DND-41 (cell line): ENCODE measurements at regions not wholly inside any gene's neighbourhood (a gene's known extent, or its start where the extent isn't known, plus 50 kb on each side); places are given as distances from the start of the nearest gene placed in this dataset.

Source experiments
- ATAC-seq: fragments of 200-7000 bp; cut with Tn5 transposase; 3 replicates; pipeline ENCODE4 v1.9.1; 2021; ENCODE audit warnings: low read depth; ENCODE audit not compliant: insufficient read depth
- DNase-seq: peaks from one replicate; pipeline ENCODE4 v3.0.0-alpha.2; 2020
- H2AFZ ChIP-seq: 2 replicates; pipeline ENCODE4 v1.6.0; 2012; ENCODE audit warnings: low read depth, low read length
- H3K27ac ChIP-seq: 2 replicates; pipeline ENCODE4 v1.5.1; 2012; ENCODE audit warnings: low read length, inconsistent platforms
- H3K27me3 ChIP-seq: fragments of 200-600 bp; sonication (generic); 2 replicates; pipeline ENCODE4 v1.6.0; 2012; ENCODE audit warnings: low read length, mild to moderate bottlenecking, inconsistent platforms; ENCODE audit not compliant: insufficient read depth, poor library complexity
- H3K36me3 ChIP-seq: 2 replicates; pipeline ENCODE4 v1.5.1; 2012; ENCODE audit warnings: low read length, inconsistent platforms; ENCODE audit not compliant: insufficient read depth
- H3K4me1 ChIP-seq: 2 replicates; pipeline ENCODE4 v1.5.1; 2012; ENCODE audit warnings: mild to moderate bottlenecking, low read length; ENCODE audit not compliant: insufficient read depth
- H3K4me2 ChIP-seq: 2 replicates; pipeline ENCODE4 v1.6.0; 2012; ENCODE audit warnings: mild to moderate bottlenecking, moderate library complexity, low read length, inconsistent platforms; ENCODE audit not compliant: insufficient read depth
- H3K4me3 ChIP-seq, 2 experiments: fragments of 200-600 bp in 1 of 2; shearing (Covaris generic) in 1 of 2; 2 replicates each; pipeline ENCODE4 v1.5.1; 2012 to 2016; ENCODE audit warnings: inconsistent platforms in 2 of 2, low read length in 2 of 2, mild to moderate bottlenecking in 2 of 2, low read depth in 1 of 2, moderate library complexity in 1 of 2
- H3K79me2 ChIP-seq: 2 replicates; pipeline ENCODE4 v1.6.0; 2012; ENCODE audit warnings: low read length, inconsistent platforms; ENCODE audit not compliant: insufficient read depth
- H3K9ac ChIP-seq: 2 replicates; pipeline ENCODE4 v1.6.0; 2012; ENCODE audit warnings: low read depth, mild to moderate bottlenecking, inconsistent platforms, low read length, moderate library complexity
- H3K9me3 ChIP-seq: 2 replicates; pipeline ENCODE4 v1.5.1; 2012; ENCODE audit warnings: low read length, moderate library complexity, mild to moderate bottlenecking, inconsistent platforms; ENCODE audit not compliant: insufficient read depth, severe bottlenecking
- H4K20me1 ChIP-seq: 2 replicates; pipeline ENCODE4 v1.6.0; 2012; ENCODE audit warnings: low read length; ENCODE audit not compliant: insufficient read depth
- EZH2 ChIP-seq: IDR thresholded peaks from 3 replicates; pipeline ENCODE4 v1.6.1; 2012; ENCODE audit warnings: borderline replicate concordance, low read depth, mild to moderate bottlenecking, moderate library complexity, low read length, inconsistent platforms; ENCODE audit not compliant: severe bottlenecking
- TF ChIP-seq, protein P1 (sequence below): IDR thresholded peaks from 2 replicates; pipeline ENCODE4 v1.5.1; 2012; ENCODE audit warnings: borderline replicate concordance, low read length, moderate library complexity, mild to moderate bottlenecking; ENCODE audit not compliant: poor library complexity, severe bottlenecking; ENCODE audit errors: extremely low read depth

DNA sequence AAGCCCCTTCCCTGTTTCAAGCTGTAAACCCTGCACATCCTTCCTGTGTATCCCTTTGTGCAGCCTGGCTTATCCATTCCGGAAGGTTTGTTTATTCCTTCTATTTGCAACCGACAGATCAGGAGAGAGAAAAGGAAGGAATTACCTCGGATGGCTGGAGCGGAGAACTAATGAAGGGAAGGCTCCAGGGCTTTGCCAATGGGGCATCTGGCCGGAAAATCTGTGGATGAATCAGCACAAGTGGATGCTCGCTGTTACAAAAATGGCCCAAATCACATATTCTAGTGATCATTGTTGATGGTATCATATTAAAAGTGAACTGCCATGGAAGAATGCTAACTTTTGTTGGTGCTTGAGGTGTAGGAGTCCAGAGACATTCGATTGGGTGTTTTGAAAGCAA, 97.1 kb downstream of the AQP4 start:
- Histone ChIP-seq H3K9me3 (peaks cover 4% of the 10 kb centered on the region), H3K27ac (no peak overlapping the region), H2AFZ (no peak overlapping the region), H3K27me3 (no peaks in the 10 kb centered on the region), H3K4me3 (no peak overlapping the region), H3K9ac (no peak overlapping the region), H3K4me2 (no peak overlapping the region), H4K20me1 (no peaks in the 10 kb centered on the region), H3K4me1 (0 out of 2 replicates have a peak, but pooled peaks cover 4% of the 10 kb centered on the region), H3K36me3 (no peaks in the 10 kb centered on the region), H3K79me2 (no peaks in the 10 kb centered on the region)
- no peak for ATAC-seq
- TF ChIP-seq EZH2: no peak
- TF ChIP-seq, protein P1, sequence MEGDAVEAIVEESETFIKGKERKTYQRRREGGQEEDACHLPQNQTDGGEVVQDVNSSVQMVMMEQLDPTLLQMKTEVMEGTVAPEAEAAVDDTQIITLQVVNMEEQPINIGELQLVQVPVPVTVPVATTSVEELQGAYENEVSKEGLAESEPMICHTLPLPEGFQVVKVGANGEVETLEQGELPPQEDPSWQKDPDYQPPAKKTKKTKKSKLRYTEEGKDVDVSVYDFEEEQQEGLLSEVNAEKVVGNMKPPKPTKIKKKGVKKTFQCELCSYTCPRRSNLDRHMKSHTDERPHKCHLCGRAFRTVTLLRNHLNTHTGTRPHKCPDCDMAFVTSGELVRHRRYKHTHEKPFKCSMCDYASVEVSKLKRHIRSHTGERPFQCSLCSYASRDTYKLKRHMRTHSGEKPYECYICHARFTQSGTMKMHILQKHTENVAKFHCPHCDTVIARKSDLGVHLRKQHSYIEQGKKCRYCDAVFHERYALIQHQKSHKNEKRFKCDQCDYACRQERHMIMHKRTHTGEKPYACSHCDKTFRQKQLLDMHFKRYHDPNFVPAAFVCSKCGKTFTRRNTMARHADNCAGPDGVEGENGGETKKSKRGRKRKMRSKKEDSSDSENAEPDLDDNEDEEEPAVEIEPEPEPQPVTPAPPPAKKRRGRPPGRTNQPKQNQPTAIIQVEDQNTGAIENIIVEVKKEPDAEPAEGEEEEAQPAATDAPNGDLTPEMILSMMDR: no peak
- no peak for DNase-seq

DNA sequence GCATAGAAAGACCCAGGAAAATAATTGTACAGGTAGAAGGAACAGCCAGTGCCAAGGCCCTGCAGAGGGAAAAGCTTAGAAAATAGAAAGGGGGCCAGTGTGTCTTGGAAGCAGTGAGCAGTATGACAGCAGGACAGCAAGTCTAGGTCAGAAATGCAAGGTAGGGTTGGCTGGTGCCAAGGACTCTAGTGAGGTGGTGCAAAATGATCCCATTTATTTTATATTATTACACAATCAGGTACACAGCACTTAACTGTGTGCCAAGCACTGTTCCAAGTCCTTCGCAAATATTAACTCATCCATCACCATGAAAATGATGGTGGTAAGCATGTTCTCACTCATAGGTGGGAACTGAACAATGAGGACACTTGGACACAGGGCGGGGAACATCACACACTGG, 100.0 kb downstream of the AQP4 start:
- Histone ChIP-seq H2AFZ (no peak overlapping the region), H3K9ac (no peak overlapping the region), H3K4me2 (no peak overlapping the region), H3K4me3 (no peak overlapping the region), H3K27ac (no peak overlapping the region), H3K36me3 (no peaks in the 10 kb centered on the region), H3K27me3 (no peaks in the 10 kb centered on the region), H3K4me1 (no peaks in the 10 kb centered on the region), H3K9me3 (peaks cover 6% of the 10 kb centered on the region), H4K20me1 (no peaks in the 10 kb centered on the region), H3K79me2 (no peaks in the 10 kb centered on the region)
- TF ChIP-seq, protein P1: no peak
- TF ChIP-seq EZH2: no peak
- no peak for ATAC-seq
- no peak for DNase-seq

DNA sequence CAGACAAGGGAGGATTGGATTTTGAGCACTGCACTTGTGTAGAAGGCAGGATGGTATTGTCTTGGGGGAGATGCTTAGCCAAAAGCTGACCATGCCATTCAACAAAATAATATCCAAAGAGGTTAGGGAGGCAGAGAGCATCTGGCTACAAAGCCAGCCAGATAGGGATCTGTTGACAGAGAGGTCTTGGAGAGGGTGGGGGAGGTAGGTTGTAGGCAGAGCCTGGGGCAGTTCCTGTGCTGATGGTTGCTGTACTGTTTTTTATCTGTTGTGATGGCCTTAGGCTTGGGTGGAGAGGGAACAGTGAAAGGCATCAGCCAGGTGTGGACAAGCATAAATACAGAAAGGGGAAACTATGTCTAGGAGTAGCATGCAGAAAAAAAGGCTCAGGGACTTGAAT, 100.9 kb downstream of the AQP4 start:
- no peak overlapping the region for H3K4me2 ChIP-seq
- H3K4me1 ChIP-seq: no peaks in the 10 kb centered on the region
- ATAC-seq: no peak
- H3K36me3 ChIP-seq: no peaks in the 10 kb centered on the region
- H3K27me3 ChIP-seq: no peaks in the 10 kb centered on the region
- DNase-seq: no peak
- H3K4me3 ChIP-seq: no peak overlapping the region
- TF ChIP-seq EZH2: no peak
- TF ChIP-seq, protein P1: no peak
- no peak overlapping the region for H2AFZ ChIP-seq
- no peak overlapping the region for H3K9ac ChIP-seq
- peaks cover 6% of the 10 kb centered on the region for H3K9me3 ChIP-seq
- H3K79me2 ChIP-seq: no peaks in the 10 kb centered on the region
- H4K20me1 ChIP-seq: no peaks in the 10 kb centered on the region
- H3K27ac ChIP-seq: no peak overlapping the region

DNA sequence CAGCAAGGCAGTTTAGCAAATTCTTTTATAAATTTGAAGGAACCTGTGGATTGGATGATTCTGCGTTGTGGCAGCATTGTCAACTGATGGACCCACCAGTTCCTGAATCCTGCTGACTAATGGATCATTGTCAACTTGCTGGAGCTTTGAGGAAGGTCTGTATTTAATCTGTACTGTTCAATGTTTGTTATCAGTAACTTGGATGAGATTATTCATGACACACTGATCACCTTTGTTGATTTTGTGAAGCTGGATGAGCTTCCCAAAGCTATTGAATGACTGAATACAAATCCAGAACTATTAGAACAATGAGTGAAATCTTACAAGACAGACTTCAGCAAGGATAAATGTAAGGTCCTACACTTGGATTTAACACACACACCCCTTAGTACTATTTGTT, 101.3 kb downstream of the AQP4 start:
- TF ChIP-seq, protein P1: no peak
- no peak for TF ChIP-seq EZH2
- Histone ChIP-seq H3K36me3 (no peaks in the 10 kb centered on the region), H2AFZ (no peak overlapping the region), H3K9ac (no peak overlapping the region), H3K4me2 (no peak overlapping the region), H3K27ac (no peak overlapping the region), H3K27me3 (no peaks in the 10 kb centered on the region), H3K4me1 (no peaks in the 10 kb centered on the region), H3K4me3 (no peak overlapping the region), H3K79me2 (no peaks in the 10 kb centered on the region), H3K9me3 (peaks cover 6% of the 10 kb centered on the region), H4K20me1 (no peaks in the 10 kb centered on the region)
- no peak for DNase-seq
- ATAC-seq: no peak
